Ascending aorta (tissue), 2 donors: ENCODE measurements at regions not wholly inside any gene's neighbourhood (a gene's known extent, or its start where the extent isn't known, plus 50 kb on each side); places are given as distances from the start of the nearest gene placed in this dataset.
A peak's percentile ranks its signal among the peaks of the same experiment; 100 is the strongest.

ENCODE experiments used
- DNase-seq, 2 donors: peaks; one replicate each; pipeline ENCODE4 v3.0.0-alpha.2; 2019; ENCODE audit warnings: low spot score in 2 of 2
- H3K27ac ChIP-seq, 2 donors: fragments of 200-600 bp; sonication (generic); one replicate each; pipeline ENCODE4 v1.5.1; 2016 to 2017; ENCODE audit warnings: mild to moderate bottlenecking in 1 of 2
- H3K27me3 ChIP-seq: fragments of 200-600 bp; sonication (generic); one replicate; pipeline ENCODE4 v1.5.1; 2017
- H3K36me3 ChIP-seq, 2 donors: fragments of 200-600 bp; sonication (generic); one replicate each; pipeline ENCODE4 v1.5.1; 2016
- H3K4me1 ChIP-seq, 2 donors: fragments of 200-600 bp; sonication (generic); one replicate each; pipeline ENCODE4 v1.5.1; 2016 to 2017; ENCODE audit warnings: mild to moderate bottlenecking in 1 of 2
- H3K4me3 ChIP-seq, 2 donors: fragments of 200-600 bp; sonication (generic); one replicate each; pipeline ENCODE4 v1.5.1; 2016 to 2017; ENCODE audit warnings: mild to moderate bottlenecking in 1 of 2
- H3K9me3 ChIP-seq, 2 donors: fragments of 200-600 bp; sonication (generic); one replicate each; pipeline ENCODE4 v1.5.1; 2016
- CTCF ChIP-seq, 3 experiments: fragments of 200-600 bp in 2 of 3; fragments of 450-650 bp in 1 of 3; sonication (generic) in 2 of 3; IDR thresholded peaks; one replicate each; pipeline ENCODE4 v1.5.1; 2016 to 2019; ENCODE audit warnings: antibody characterized with exemption in 3 of 3, mild to moderate bottlenecking in 1 of 3, moderate library complexity in 1 of 3
- intact Hi-C: fragments of 100-400 bp; cut with DNase I; formaldehyde crosslinking; loops from one replicate; pipeline ENCODE4 v1.15.1; 2023

GRCh38 chr2:9095690-9096089 is 92.2 kb upstream of the MBOAT2 start:
- Histone ChIP-seq H3K4me3 (peak overlapping the region in 1 of 2 donors; percentile 27), H3K4me1 (peaks cover 0 to 4% of the 10 kb centered on the region in 2 donors), H3K27ac (peak overlapping the region; percentile 3 to 18), H3K9me3 (no peaks in the 10 kb centered on the region), H3K27me3 (no peaks in the 10 kb centered on the region), H3K36me3 (no peaks in the 10 kb centered on the region)
- peak in 1 of 3 experiments; percentile 20 for TF ChIP-seq CTCF (IDR thresholded peaks at IDR 0.05)
- intact Hi-C loops, result no loop called here
- no peak for DNase-seq

GRCh38 chr2:9095226-9095625 is 91.7 kb upstream of the MBOAT2 start:
- peaks cover 0 to 4% of the 10 kb centered on the region in 2 donors for H3K4me1 ChIP-seq
- peak overlapping the region in 1 of 2 donors; percentile 27 for H3K4me3 ChIP-seq
- H3K27me3 ChIP-seq, result no peaks in the 10 kb centered on the region
- intact Hi-C loops, result no loop called here
- DNase-seq, result no peak
- TF ChIP-seq CTCF (IDR thresholded peaks at IDR 0.05), result no peak
- no peak overlapping the region for H3K27ac ChIP-seq
- H3K36me3 ChIP-seq, result no peaks in the 10 kb centered on the region
- no peaks in the 10 kb centered on the region for H3K9me3 ChIP-seq

- intact Hi-C loops, result no loop called here
- Histone ChIP-seq H3K36me3 (no peaks in the 10 kb centered on the region), H3K4me1 (peaks cover 0 to 4% of the 10 kb centered on the region in 2 donors), H3K27me3 (no peaks in the 10 kb centered on the region), H3K27ac (no peak overlapping the region), H3K9me3 (no peaks in the 10 kb centered on the region), H3K4me3 (no peak overlapping the region)
- no peak for TF ChIP-seq CTCF (IDR thresholded peaks at IDR 0.05)
- no peak for DNase-seq
Measured at GRCh38 chr2:9094117-9094516, 90.6 kb upstream of the MBOAT2 start.

GRCh38 chr2:9093324-9093723 is 89.8 kb upstream of the MBOAT2 start:
- Histone ChIP-seq H3K27ac (no peak overlapping the region), H3K27me3 (no peaks in the 10 kb centered on the region), H3K4me3 (no peak overlapping the region), H3K4me1 (peaks cover 0 to 4% of the 10 kb centered on the region in 2 donors), H3K36me3 (no peaks in the 10 kb centered on the region), H3K9me3 (no peaks in the 10 kb centered on the region)
- DNase-seq, result no peak
- no peak for TF ChIP-seq CTCF (IDR thresholded peaks at IDR 0.05)
- intact Hi-C loops, result no loop called here

- TF ChIP-seq CTCF (IDR thresholded peaks at IDR 0.05), result no peak
- H3K4me3 ChIP-seq, result no peak overlapping the region
- intact Hi-C loops, result no loop called here
- H3K36me3 ChIP-seq, result no peaks in the 10 kb centered on the region
- H3K27ac ChIP-seq, result no peak overlapping the region
- peaks cover 0 to 4% of the 10 kb centered on the region in 2 donors for H3K4me1 ChIP-seq
- no peaks in the 10 kb centered on the region for H3K27me3 ChIP-seq
- H3K9me3 ChIP-seq, result no peaks in the 10 kb centered on the region
- DNase-seq, result no peak
Measured at GRCh38 chr2:9092383-9093282, 89.1 kb upstream of the MBOAT2 start.
